A673 (cell line): ENCODE measurements at regions not wholly inside any gene's neighbourhood (a gene's known extent, or its start where the extent isn't known, plus 50 kb on each side); places are given as distances from the start of the nearest gene placed in this dataset.

ENCODE experiments used
- BruUV-seq: library from RNA; stranded (reverse); fragments of 400-500 nt; replicated peaks from 2 replicates; lab custom pipeline; 2021; lab: Mats Ljungman, UMichigan
- CTCF ChIA-PET: fragments of 300-600 bp; sonication (Branson Sonifier 250); formaldehyde crosslinking; loops from one replicate; lab custom pipeline; 2022; ENCODE audit warnings: antibody characterized with exemption; lab: Charles Lee
- POLR2A ChIA-PET: fragments of 300-600 bp; sonication (Branson Sonifier 250); formaldehyde crosslinking; loops from one replicate; lab custom pipeline; 2022; ENCODE audit warnings: antibody characterized with exemption; ENCODE audit not compliant: low non-redundant PET; lab: Charles Lee
- DNase-seq: peaks from one replicate; pipeline ENCODE4 v3.0.0-alpha.2; 2015; ENCODE audit warnings: low spot score
- H3K27ac ChIP-seq: fragments of 200-600 bp; sonication (generic); 2 replicates; pipeline ENCODE4 v1.5.1; 2016; ENCODE audit warnings: mixed run types, low read depth, mild to moderate bottlenecking, mixed read lengths, antibody characterized with exemption, low read length; ENCODE audit not compliant: poor library complexity, severe bottlenecking
- H3K27me3 ChIP-seq: fragments of 200-600 bp; sonication (generic); replicated peaks from 2 replicates; pipeline ENCODE4 v1.6.1; 2017; ENCODE audit warnings: mixed run types, low read depth, mild to moderate bottlenecking, mixed read lengths, antibody characterized with exemption, low read length; ENCODE audit not compliant: insufficient read depth, poor library complexity
- H3K36me3 ChIP-seq: fragments of 200-600 bp; sonication (generic); 2 replicates; pipeline ENCODE4 v1.6.1; 2016; ENCODE audit warnings: mixed run types, mild to moderate bottlenecking, mixed read lengths, antibody characterized with exemption, low read length; ENCODE audit not compliant: insufficient read depth, poor library complexity, severe bottlenecking
- H3K4me1 ChIP-seq: fragments of 200-600 bp; sonication (generic); 2 replicates; pipeline ENCODE4 v1.6.1; 2017; ENCODE audit warnings: mixed run types, mild to moderate bottlenecking, mixed read lengths, antibody characterized with exemption, low read length; ENCODE audit not compliant: insufficient read depth, poor library complexity, severe bottlenecking
- H3K4me3 ChIP-seq: fragments of 200-600 bp; sonication (generic); 2 replicates; pipeline ENCODE4 v1.5.1; 2016; ENCODE audit warnings: low read depth, mixed run types, mild to moderate bottlenecking, mixed read lengths, low read length; ENCODE audit not compliant: poor library complexity, severe bottlenecking
- H3K9me3 ChIP-seq: fragments of 200-600 bp; sonication (generic); 2 replicates; pipeline ENCODE4 v1.6.1; 2016; ENCODE audit warnings: mixed run types, low read depth, mild to moderate bottlenecking, mixed read lengths, antibody characterized with exemption, low read length; ENCODE audit not compliant: poor library complexity, severe bottlenecking
- CTCF ChIP-seq: fragments of 300-800, 200-600 bp; sonication (generic); conservative IDR thresholded peaks from 2 replicates; pipeline ENCODE4 v1.5.1; 2017; ENCODE audit warnings: low read depth, mild to moderate bottlenecking, antibody characterized with exemption, low read length, moderate library complexity, mixed read lengths
- EZH2 ChIP-seq: fragments of 200-600 bp; sonication (generic); IDR thresholded peaks from 2 replicates; pipeline ENCODE4 v1.6.1; 2017; ENCODE audit warnings: borderline replicate concordance, low read depth, mild to moderate bottlenecking, mixed read lengths, antibody characterized with exemption, low read length; ENCODE audit not compliant: poor library complexity, severe bottlenecking
- intact Hi-C: fragments of 100-400 bp; cut with micrococcal nuclease; formaldehyde crosslinking; loops from one replicate; pipeline ENCODE4 v1.10.0; 2022; ENCODE audit not compliant: unreplicated experiment

GRCh38 chr21:38982804-38983203 lies 177.1 kb downstream of the ETS2 start:
- ChIA-PET CTCF (no interaction called here), POLR2A (no interaction called here)
- no peak overlapping the region for H3K27ac ChIP-seq
- no peaks in the 10 kb centered on the region for H3K36me3 ChIP-seq
- intact Hi-C loops: no loop called here
- no peak for DNase-seq
- H3K9me3 ChIP-seq: no peaks in the 10 kb centered on the region
- H3K4me1 ChIP-seq: peaks cover 30% of the 10 kb centered on the region
- H3K4me3 ChIP-seq: no peak overlapping the region
- BruUV-seq: no TSS peak
- no peaks in the 10 kb centered on the region for H3K27me3 ChIP-seq
- TF ChIP-seq EZH2 (no peak), CTCF (no peak)

- H3K36me3 ChIP-seq: no peaks in the 10 kb centered on the region
- no peak for DNase-seq
- no TSS peak for BruUV-seq
- H3K27me3 ChIP-seq: no peaks in the 10 kb centered on the region
- peaks cover 24% of the 10 kb centered on the region for H3K4me1 ChIP-seq
- no peak overlapping the region for H3K4me3 ChIP-seq
- TF ChIP-seq EZH2: no peak
- intact Hi-C loops: no loop called here
- ChIA-PET CTCF (no interaction called here), POLR2A (no interaction called here)
- no peak overlapping the region for H3K27ac ChIP-seq
- no peaks in the 10 kb centered on the region for H3K9me3 ChIP-seq
These were observed 176.4 kb downstream of the ETS2 start for GRCh38 chr21:38982096-38982495.

- CTCF ChIA-PET: no interaction called here
- no peak overlapping the region for H3K27ac ChIP-seq
- H3K27me3 ChIP-seq: no peaks in the 10 kb centered on the region
These were observed 174.9 kb downstream of the ETS2 start for GRCh38 chr21:38980416-38981313.

More at GRCh38 chr21:38980416-38981313, 174.9 kb downstream of the ETS2 start:
- H3K9me3 ChIP-seq: no peaks in the 10 kb centered on the region
- DNase-seq: no peak
- no TSS peak for BruUV-seq
- POLR2A ChIA-PET: no interaction called here
- H3K4me3 ChIP-seq: no peak overlapping the region
- TF ChIP-seq CTCF: no peak
- no peak for TF ChIP-seq EZH2
- H3K4me1 ChIP-seq: peaks cover 10% of the 10 kb centered on the region
- H3K36me3 ChIP-seq: no peaks in the 10 kb centered on the region
- intact Hi-C loops: no loop called here
